Fibroblast of lung (primary cell): ENCODE measurements at regions not wholly inside any gene's neighbourhood (a gene's known extent, or its start where the extent isn't known, plus 50 kb on each side); places are given as distances from the start of the nearest gene placed in this dataset.
"Not testable (repeated sequence)": the region's sequence is repeated elsewhere in the genome, so short reads cannot be mapped to it uniquely, and the experiment has no call there.

Source experiments
- DNase-seq, 2 donors: peaks; one replicate each; pipeline versions ENCODE4 v3.0.0 to v3.0.0-alpha.2; 2010; ENCODE audit warnings: low read depth in 2 of 2
- H2AFZ ChIP-seq: 2 replicates; pipeline ENCODE4 v1.5.1; 2012; ENCODE audit warnings: low read length, control low read depth, inconsistent platforms
- H3K27ac ChIP-seq: 2 replicates; pipeline ENCODE4 v1.5.1; 2011; ENCODE audit warnings: low read length, control low read depth; ENCODE audit not compliant: insufficient read depth
- H3K27me3 ChIP-seq: 2 replicates; pipeline ENCODE4 v1.5.1; 2011; ENCODE audit warnings: mild to moderate bottlenecking, low read length; ENCODE audit not compliant: control insufficient read depth, insufficient read depth
- H3K36me3 ChIP-seq: 2 replicates; pipeline ENCODE4 v1.5.1; 2011; ENCODE audit warnings: low read length; ENCODE audit not compliant: control insufficient read depth, insufficient read depth
- H3K4me1 ChIP-seq: 2 replicates; pipeline ENCODE4 v1.5.1; 2011; ENCODE audit warnings: low read length; ENCODE audit not compliant: control insufficient read depth, insufficient read depth; ENCODE audit errors: extremely low read depth
- H3K4me2 ChIP-seq: 2 replicates; pipeline ENCODE4 v1.5.1; 2011; ENCODE audit warnings: low read length, control low read depth; ENCODE audit not compliant: insufficient read depth; ENCODE audit errors: extremely low read depth
- H3K4me3 ChIP-seq, 4 experiments: fragments of 200-600 bp in 1 of 4; sonication (generic) in 1 of 4; replicated peaks in 1 of 4; 2 replicates each; pipeline ENCODE4 v1.5.1; 2011 to 2016; ENCODE audit warnings: low read length in 4 of 4, low read depth in 3 of 4, mild to moderate bottlenecking in 3 of 4, control low read depth in 2 of 4, inconsistent platforms in 1 of 4, mixed read lengths in 1 of 4; ENCODE audit not compliant: insufficient read depth in 1 of 4; ENCODE audit errors: control extremely low read depth in 1 of 4
- H3K79me2 ChIP-seq: 2 replicates; pipeline ENCODE4 v1.5.1; 2012; ENCODE audit warnings: mild to moderate bottlenecking, low read length, inconsistent platforms; ENCODE audit not compliant: control insufficient read depth, insufficient read depth
- H3K9ac ChIP-seq: 2 replicates; pipeline ENCODE4 v1.5.1; 2011; ENCODE audit warnings: mild to moderate bottlenecking, low read length, control low read depth; ENCODE audit not compliant: insufficient read depth
- H3K9me3 ChIP-seq: 2 replicates; pipeline ENCODE4 v1.5.1; 2012; ENCODE audit warnings: low read depth, low read length; ENCODE audit not compliant: control insufficient read depth, insufficient read depth
- H4K20me1 ChIP-seq: 2 replicates; pipeline ENCODE4 v1.5.1; 2011; ENCODE audit warnings: low read length; ENCODE audit not compliant: control insufficient read depth, insufficient read depth; ENCODE audit errors: extremely low read depth
- CTCF ChIP-seq, 2 donors: IDR thresholded peaks in 1 of 2; conservative IDR thresholded peaks in 1 of 2; 1 replicate in 1 of 2; 2 replicates in 1 of 2; pipeline ENCODE4 v1.5.1; 2011 to 2012; ENCODE audit warnings: low read length in 2 of 2, control low read depth in 1 of 2, inconsistent platforms in 1 of 2, low read depth in 1 of 2, mild to moderate bottlenecking in 1 of 2
- EZH2 ChIP-seq: IDR thresholded peaks from 2 replicates; pipeline ENCODE4 v1.5.1; 2012; ENCODE audit warnings: low read length, control low read depth, mild to moderate bottlenecking; ENCODE audit errors: missing control alignments

DNA sequence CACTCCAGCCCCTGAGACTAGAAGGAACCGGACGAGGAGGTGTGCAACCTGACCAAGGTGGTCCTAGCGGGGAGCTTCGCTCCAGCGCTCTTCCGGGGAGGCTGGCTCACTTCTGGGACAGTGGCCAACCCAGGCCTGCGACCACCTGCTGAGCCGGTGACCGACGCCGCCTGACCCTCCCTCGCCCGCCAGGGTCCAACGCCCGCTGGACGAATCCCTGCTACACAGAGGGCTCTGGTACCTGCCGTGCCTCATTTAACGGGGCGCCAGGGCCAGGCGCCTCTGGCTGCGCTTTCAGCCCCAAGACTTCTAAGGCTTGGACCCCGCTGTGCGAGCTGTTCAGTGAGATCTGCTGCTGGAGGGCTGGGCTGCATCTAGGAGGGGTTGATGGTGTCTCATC is 99.5 kb upstream of the KCNJ18 start:
- TF ChIP-seq CTCF (conservative IDR thresholded peaks at IDR 0.05 in 1 of 2, IDR thresholded peaks at IDR 0.05 in 1 of 2; ENCODE audit: low read depth in 1 of 2, low read length in 2 of 2) (no peak), EZH2 (no peak)
- Histone ChIP-seq H3K27me3 (no peaks in the 10 kb centered on the region), H3K9me3 (no peaks in the 10 kb centered on the region), H3K4me1 (no peaks in the 10 kb centered on the region), H3K4me2 (no peak overlapping the region), H3K4me3 (no peak overlapping the region), H3K79me2 (no peaks in the 10 kb centered on the region), H2AFZ (no peak overlapping the region), H3K36me3 (no peaks in the 10 kb centered on the region), H3K9ac (no peak overlapping the region), H3K27ac (no peak overlapping the region), H4K20me1 (no peaks in the 10 kb centered on the region)
- DNase-seq, result no peak

GRCh38 chr17:21593452-21594105 is 98.7 kb upstream of the KCNJ18 start:
- not testable (repeated sequence) for H2AFZ ChIP-seq, H4K20me1 ChIP-seq, H3K9me3 ChIP-seq, H3K9ac ChIP-seq, DNase-seq, H3K4me3 ChIP-seq, H3K27me3 ChIP-seq, H3K36me3 ChIP-seq, H3K4me1 ChIP-seq, H3K4me2 ChIP-seq, H3K79me2 ChIP-seq, H3K27ac ChIP-seq

GRCh38 chr17:21595086-21595485 is 97.2 kb upstream of the KCNJ18 start:
- Histone ChIP-seq H3K27ac (no peak overlapping the region), H3K36me3 (no peaks in the 10 kb centered on the region)
- no peak for TF ChIP-seq CTCF (conservative IDR thresholded peaks at IDR 0.05 in 1 of 2, IDR thresholded peaks at IDR 0.05 in 1 of 2; ENCODE audit: low read depth in 1 of 2, low read length in 2 of 2)

More at GRCh38 chr17:21595086-21595485, 97.2 kb upstream of the KCNJ18 start:
- no peaks in the 10 kb centered on the region for H3K79me2 ChIP-seq
- no peak overlapping the region for H3K4me3 ChIP-seq
- no peaks in the 10 kb centered on the region for H3K4me1 ChIP-seq
- H3K4me2 ChIP-seq, result no peak overlapping the region
- DNase-seq, result no peak
- H3K27me3 ChIP-seq, result no peaks in the 10 kb centered on the region
- H2AFZ ChIP-seq, result no peak overlapping the region
- H3K9ac ChIP-seq, result no peak overlapping the region
- no peaks in the 10 kb centered on the region for H4K20me1 ChIP-seq
- H3K9me3 ChIP-seq, result no peaks in the 10 kb centered on the region
